ENCODE measurements at regions not wholly inside any gene's neighbourhood (a gene's known extent, or its start where the extent isn't known, plus 50 kb on each side); places are given as distances from the start of the nearest gene placed in this dataset.
"Not testable (repeated sequence)": the region's sequence is repeated elsewhere in the genome, so short reads cannot be mapped to it uniquely, and the experiment has no call there.

GRCh38 chr2:239593455-239593854 is 192.6 kb upstream of the HDAC4 start:
- no peak for DNase-seq
- Histone ChIP-seq H3K4me3 (ENCODE audit: low read depth, low read length) (no peak overlapping the region), H3K4me1 (no peaks in the 10 kb centered on the region), H3K9me3 (no peaks in the 10 kb centered on the region; the same call in 1 of the 2 replicates), H3K36me3 (no peaks in the 10 kb centered on the region), H3K27me3 (no peaks in the 10 kb centered on the region)
- no peak for TF ChIP-seq CTCF (IDR thresholded peaks at IDR 0.05; ENCODE audit: low read depth, low read length)

- DNase-seq; H3K27me3 ChIP-seq; H3K36me3 ChIP-seq; H3K4me3 ChIP-seq (ENCODE audit: low read depth, low read length); H3K4me1 ChIP-seq; H3K9me3 ChIP-seq: not testable (repeated sequence)
Observed at GRCh38 chr2:239592629-239593290, 191.9 kb upstream of the HDAC4 start.

GRCh38 chr2:239590995-239591915 is 190.4 kb upstream of the HDAC4 start:
- Histone ChIP-seq H3K4me1 (no peaks in the 10 kb centered on the region), H3K36me3 (no peaks in the 10 kb centered on the region), H3K4me3 (ENCODE audit: low read depth, low read length) (no peak overlapping the region), H3K27me3 (no peaks in the 10 kb centered on the region), H3K9me3 (no peaks in the 10 kb centered on the region; the same call in 1 of the 2 replicates)
- DNase-seq = no peak
- TF ChIP-seq CTCF (IDR thresholded peaks at IDR 0.05; ENCODE audit: low read depth, low read length) = no peak

- Histone ChIP-seq H3K4me3 (ENCODE audit: low read depth, low read length) (no peak overlapping the region), H3K9me3 (no peaks in the 10 kb centered on the region; the same call in 1 of the 2 replicates), H3K36me3 (no peaks in the 10 kb centered on the region), H3K4me1 (no peaks in the 10 kb centered on the region), H3K27me3 (no peaks in the 10 kb centered on the region)
- no peak for TF ChIP-seq CTCF (IDR thresholded peaks at IDR 0.05; ENCODE audit: low read depth, low read length)
- DNase-seq = no peak
Observed at GRCh38 chr2:239590276-239590675, 189.5 kb upstream of the HDAC4 start.

- no peak for TF ChIP-seq CTCF (IDR thresholded peaks at IDR 0.05; ENCODE audit: low read depth, low read length)
- Histone ChIP-seq H3K9me3 (no peaks in the 10 kb centered on the region; the same call in 1 of the 2 replicates), H3K36me3 (no peaks in the 10 kb centered on the region), H3K4me3 (ENCODE audit: low read depth, low read length) (no peak overlapping the region), H3K4me1 (no peaks in the 10 kb centered on the region), H3K27me3 (no peaks in the 10 kb centered on the region)
- DNase-seq = no peak
Observed at GRCh38 chr2:239589833-239590232, 189.0 kb upstream of the HDAC4 start.

GRCh38 chr2:239589270-239589825 is 188.5 kb upstream of the HDAC4 start:
- Histone ChIP-seq H3K9me3 (no peaks in the 10 kb centered on the region; the same call in 1 of the 2 replicates), H3K36me3 (no peaks in the 10 kb centered on the region), H3K27me3 (no peaks in the 10 kb centered on the region), H3K4me3 (ENCODE audit: low read depth, low read length) (no peak overlapping the region), H3K4me1 (no peaks in the 10 kb centered on the region)
- TF ChIP-seq CTCF (IDR thresholded peaks at IDR 0.05; ENCODE audit: low read depth, low read length) = no peak
- DNase-seq = no peak
